Aorta (tissue), 5 donors: ENCODE measurements at regions not wholly inside any gene's neighbourhood (a gene's known extent, or its start where the extent isn't known, plus 50 kb on each side); places are given as distances from the start of the nearest gene placed in this dataset.
"Not testable (repeated sequence)": the region's sequence is repeated elsewhere in the genome, so short reads cannot be mapped to it uniquely, and the experiment has no call there.

Source experiments
- ATAC-seq: fragments of 200-7000 bp; cut with Tn5 transposase; one replicate; pipeline ENCODE4 v1.9.1; 2022; ENCODE audit warnings: moderate library complexity; ENCODE audit not compliant: low FRiP score
- DNase-seq, 2 donors: peaks; one replicate each; pipeline ENCODE4 v3.0.0-alpha.2; 2020
- H3K27ac ChIP-seq, 2 donors: one replicate each; pipeline ENCODE4 v1.5.1; 2013; ENCODE audit warnings: low read length in 2 of 2, mild to moderate bottlenecking in 2 of 2, moderate library complexity in 2 of 2, control low read depth in 1 of 2, inconsistent platforms in 1 of 2, low read depth in 1 of 2
- H3K27me3 ChIP-seq, 2 donors: one replicate each; pipeline ENCODE4 v1.6.1; 2013; ENCODE audit warnings: control low read depth in 1 of 2, low read length in 1 of 2, mild to moderate bottlenecking in 1 of 2, moderate library complexity in 1 of 2; ENCODE audit not compliant: insufficient read depth in 2 of 2, control insufficient read depth in 1 of 2
- H3K36me3 ChIP-seq, 2 donors: one replicate each; pipeline ENCODE4 v1.6.1; 2013; ENCODE audit warnings: control low read depth in 1 of 2, low read length in 1 of 2, mild to moderate bottlenecking in 1 of 2; ENCODE audit not compliant: insufficient read depth in 2 of 2, control insufficient read depth in 1 of 2
- H3K4me1 ChIP-seq, 2 donors: one replicate each; pipeline ENCODE4 v1.6.1; 2013; ENCODE audit warnings: low read length in 2 of 2, control low read depth in 1 of 2, mild to moderate bottlenecking in 1 of 2, moderate library complexity in 1 of 2; ENCODE audit not compliant: insufficient read depth in 2 of 2, control insufficient read depth in 1 of 2
- H3K4me3 ChIP-seq, 2 donors: one replicate each; pipeline ENCODE4 v1.5.1; 2013; ENCODE audit warnings: low read length in 2 of 2, control low read depth in 1 of 2, mild to moderate bottlenecking in 1 of 2
- H3K9me3 ChIP-seq: one replicate; pipeline ENCODE4 v1.6.1; 2013; ENCODE audit warnings: mild to moderate bottlenecking, low read length; ENCODE audit not compliant: control insufficient read depth
- WGBS, 2 donors: extraction: QIAGEN DNeasy Blood & Tissue Kit; methylation state at CpG; one replicate each; pipeline ENCODE4 v1.1.7; 2013; 5-methylcytosine and 5-hydroxymethylcytosine counted together
- intact Hi-C, 2 donors: fragments of 100-400 bp; cut with DNase I; formaldehyde crosslinking; loops; one replicate each; pipeline versions ENCODE4 v1.14.2 to v1.15.0; 2022
- donor health status: healthy with polysubstance abuse.
- donor health status: Bipolar disorder and iron deficiency.
- donor health status: DM: no; HTN: no; CAD: no.
- donor health status: DM: no; HTN: no; CAD: no.
- donor health status: DM: yes; HTN: yes; CAD: no.

GRCh38 chr13:80074143-80074752 is 266.7 kb downstream of the SPRY2 start:
- no peak overlapping the region for H3K27ac ChIP-seq
- DNase-seq (no peak), ATAC-seq (no peak)
- 89 to 93% methylated on average over 13 of the region's 13 CpGs for WGBS, 2 donors
- H3K4me3 ChIP-seq = no peak overlapping the region
- intact Hi-C loops = no loop called here
- H3K27me3 ChIP-seq = no peaks in the 10 kb centered on the region
- H3K9me3 ChIP-seq = peaks cover 1% of the 10 kb centered on the region
- H3K4me1 ChIP-seq = no peaks in the 10 kb centered on the region
- no peaks in the 10 kb centered on the region for H3K36me3 ChIP-seq

DNA sequence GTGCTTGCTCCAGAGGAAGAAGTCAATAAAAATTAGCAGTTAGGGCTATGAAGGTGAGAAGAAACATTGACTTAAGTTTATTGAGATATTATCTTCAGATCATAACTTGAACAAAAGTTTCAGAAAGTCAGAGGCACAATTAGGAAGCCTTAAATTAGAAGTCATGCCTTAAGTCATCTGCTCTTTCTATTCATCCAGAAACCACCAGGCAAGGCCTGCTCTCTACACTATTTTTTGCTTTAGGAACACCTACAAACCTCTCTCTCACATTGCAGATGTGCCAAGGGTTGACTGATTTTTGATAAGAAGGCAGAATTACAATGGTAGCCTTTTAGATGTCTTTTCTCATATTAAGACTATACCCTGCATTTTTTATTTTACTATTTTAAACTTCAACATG is 268.7 kb downstream of the SPRY2 start:
- no peaks in the 10 kb centered on the region for H3K4me1 ChIP-seq
- no peaks in the 10 kb centered on the region for H3K36me3 ChIP-seq
- no peak overlapping the region for H3K4me3 ChIP-seq
- no peak overlapping the region for H3K27ac ChIP-seq
- H3K9me3 ChIP-seq = peaks cover 1% of the 10 kb centered on the region
- no peaks in the 10 kb centered on the region for H3K27me3 ChIP-seq
- DNase-seq (no peak), ATAC-seq (no peak)
- intact Hi-C loops = no loop called here

GRCh38 chr13:80070024-80070703 is 270.8 kb downstream of the SPRY2 start:
- 77 to 82% methylated on average over 11 of the region's 11 CpGs for WGBS, 2 donors
- Histone ChIP-seq H3K27me3 (no peaks in the 10 kb centered on the region), H3K27ac (no peak overlapping the region), H3K4me1 (no peaks in the 10 kb centered on the region), H3K9me3 (peaks cover 1% of the 10 kb centered on the region), H3K4me3 (no peak overlapping the region), H3K36me3 (no peaks in the 10 kb centered on the region)
- no peak for DNase-seq
- intact Hi-C loops = no loop called here
- no peak for ATAC-seq

GRCh38 chr13:80069374-80069773 is 271.6 kb downstream of the SPRY2 start:
- no peaks in the 10 kb centered on the region for H3K36me3 ChIP-seq
- no peaks in the 10 kb centered on the region for H3K27me3 ChIP-seq
- no peak overlapping the region for H3K4me3 ChIP-seq
- no peaks in the 10 kb centered on the region for H3K4me1 ChIP-seq
- no peak for DNase-seq
- H3K27ac ChIP-seq = no peak overlapping the region
- intact Hi-C loops = no loop called here
- WGBS, 2 donors = 85 to 87% methylated on average over 3 of the region's 3 CpGs
- ATAC-seq = no peak
- peaks cover 1% of the 10 kb centered on the region for H3K9me3 ChIP-seq

- no peaks in the 10 kb centered on the region for H3K27me3 ChIP-seq
- peaks cover 1% of the 10 kb centered on the region for H3K9me3 ChIP-seq
- no peak for ATAC-seq
- intact Hi-C loops = no loop called here
- H3K36me3 ChIP-seq = no peaks in the 10 kb centered on the region
- H3K27ac ChIP-seq = no peak overlapping the region
- H3K4me3 ChIP-seq = no peak overlapping the region
- DNase-seq = no peak
- no peaks in the 10 kb centered on the region for H3K4me1 ChIP-seq
- WGBS, 2 donors = 45 to 90% methylated on average over 1 of the region's 1 CpG
These were observed 274.9 kb downstream of the SPRY2 start for GRCh38 chr13:80065996-80066395.

DNA sequence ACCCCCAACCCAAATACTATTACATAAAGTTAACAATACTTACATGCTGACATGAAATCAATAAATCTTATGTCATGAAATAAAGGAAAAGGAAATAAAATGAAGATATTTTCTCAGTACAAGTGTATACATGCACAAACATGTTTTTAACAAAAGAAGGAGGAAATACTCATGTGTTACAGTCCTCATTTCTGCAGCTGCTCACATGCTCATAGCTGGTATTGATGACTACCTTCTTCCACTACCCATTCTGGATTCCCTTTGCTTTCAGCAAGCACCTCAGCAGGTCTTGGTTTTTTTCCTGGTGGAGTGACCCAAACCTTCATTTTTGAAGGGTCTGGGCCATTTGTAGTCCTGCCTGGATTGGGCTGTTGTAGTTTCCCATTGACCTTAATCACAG is 278.5 kb downstream of the SPRY2 start:
- H3K27ac ChIP-seq, H3K27me3 ChIP-seq, H3K36me3 ChIP-seq, H3K4me1 ChIP-seq, ATAC-seq, intact Hi-C loops, H3K9me3 ChIP-seq, DNase-seq, H3K4me3 ChIP-seq: not testable (repeated sequence)

DNA sequence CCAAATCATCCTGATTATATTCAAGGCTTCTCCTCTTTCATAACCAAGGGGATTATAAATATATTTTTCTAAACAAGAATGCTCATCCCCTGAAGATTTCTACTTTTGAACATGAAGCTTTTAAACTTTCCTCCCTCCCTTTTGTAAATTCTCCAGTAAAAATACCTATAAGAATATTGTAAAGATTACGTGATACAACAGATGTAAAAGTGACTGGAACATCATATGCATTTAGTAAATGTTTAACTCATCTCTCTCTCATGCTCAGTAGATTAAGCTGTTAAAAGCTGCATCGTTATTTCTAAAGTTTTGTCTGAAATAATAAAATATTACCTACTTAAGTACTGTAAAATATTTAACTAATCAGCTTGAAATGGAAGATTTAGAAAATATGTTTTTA is 281.1 kb downstream of the SPRY2 start:
- ATAC-seq = no peak
- Histone ChIP-seq H3K4me1 (no peaks in the 10 kb centered on the region), H3K4me3 (no peak overlapping the region), H3K36me3 (no peaks in the 10 kb centered on the region), H3K9me3 (no peaks in the 10 kb centered on the region), H3K27ac (no peak overlapping the region), H3K27me3 (no peaks in the 10 kb centered on the region)
- DNase-seq = no peak
- intact Hi-C loops = no loop called here
- WGBS, 2 donors = 94 to 98% methylated on average over 2 of the region's 2 CpGs

DNA sequence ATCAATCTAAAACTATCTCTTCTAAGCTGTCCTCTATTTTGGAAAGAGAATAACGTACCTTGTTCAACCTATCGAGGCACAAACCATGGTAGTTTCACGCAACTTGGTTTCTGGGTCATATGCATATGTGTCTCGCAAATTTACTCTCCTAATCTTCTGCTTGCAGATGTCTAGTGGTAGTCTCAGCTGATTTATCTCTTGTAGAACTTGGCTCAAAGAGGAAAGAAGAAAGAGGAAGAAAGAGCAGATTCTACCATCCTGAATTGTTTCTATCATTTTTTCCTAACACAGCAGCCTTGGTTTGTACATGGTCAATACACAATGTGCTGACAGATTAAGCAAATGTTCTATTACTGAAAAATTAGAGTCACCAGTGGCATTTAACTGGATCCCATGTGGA is 282.3 kb downstream of the SPRY2 start:
- no peaks in the 10 kb centered on the region for H3K4me1 ChIP-seq
- no peak overlapping the region for H3K27ac ChIP-seq
- H3K36me3 ChIP-seq = no peaks in the 10 kb centered on the region
- no peak overlapping the region for H3K4me3 ChIP-seq
- DNase-seq (no peak), ATAC-seq (no peak)
- intact Hi-C loops = no loop called here
- 93 to 97% methylated on average over 4 of the region's 4 CpGs for WGBS, 2 donors
- no peaks in the 10 kb centered on the region for H3K27me3 ChIP-seq
- H3K9me3 ChIP-seq = no peaks in the 10 kb centered on the region

DNA sequence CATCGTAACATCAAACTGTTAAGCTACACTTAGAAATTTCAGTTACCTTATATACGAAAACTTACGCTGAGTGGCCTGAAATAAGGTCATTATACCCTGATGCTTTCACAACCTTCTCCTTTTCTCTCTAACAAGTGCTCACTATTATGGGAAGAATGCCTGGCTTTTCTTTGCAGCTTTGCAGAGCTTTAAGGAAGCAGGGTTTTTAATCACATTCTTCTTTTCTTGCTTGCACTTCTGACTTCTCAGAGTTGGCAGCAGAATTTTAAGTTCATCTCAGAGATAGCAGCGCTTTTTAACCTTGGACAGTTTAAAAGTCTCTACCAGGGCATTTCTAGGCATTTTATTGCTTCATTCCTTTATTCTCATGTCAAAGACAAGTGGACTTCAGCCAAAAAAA is 285.1 kb downstream of the SPRY2 start:
- ATAC-seq (no peak), DNase-seq (no peak)
- H3K4me1 ChIP-seq = no peaks in the 10 kb centered on the region
- WGBS, 2 donors = 91 to 93% methylated on average over 4 of the region's 4 CpGs
- H3K27ac ChIP-seq = no peak overlapping the region
- no peaks in the 10 kb centered on the region for H3K27me3 ChIP-seq
- no peaks in the 10 kb centered on the region for H3K9me3 ChIP-seq
- H3K36me3 ChIP-seq = no peaks in the 10 kb centered on the region
- intact Hi-C loops = no loop called here
- H3K4me3 ChIP-seq = no peak overlapping the region
